HL-60 (cell line): ENCODE measurements at regions not wholly inside any gene's neighbourhood (a gene's known extent, or its start where the extent isn't known, plus 50 kb on each side); places are given as distances from the start of the nearest gene placed in this dataset.
"Not testable (repeated sequence)": the region's sequence is repeated elsewhere in the genome, so short reads cannot be mapped to it uniquely, and the experiment has no call there.

Source experiments
- DNase-seq, 2 experiments: peaks; one replicate each; pipeline ENCODE4 v3.0.0-alpha.2; 2010 to 2020; ENCODE audit warnings: low read depth in 1 of 2, low spot score in 1 of 2
- H3K27ac ChIP-seq: fragments of 250-450 bp; sonication (Bioruptor Pico); replicated peaks from 2 replicates; pipeline ENCODE4 v1.5.1; 2020; ENCODE audit warnings: mild to moderate bottlenecking, moderate library complexity
- H3K27me3 ChIP-seq: fragments of 250-450 bp; sonication (Bioruptor Pico); 2 replicates; pipeline ENCODE4 v1.5.1; 2021; ENCODE audit warnings: mild to moderate bottlenecking, moderate library complexity; ENCODE audit not compliant: insufficient read depth, poor library complexity, severe bottlenecking
- H3K4me3 ChIP-seq: replicated peaks from 2 replicates; pipeline ENCODE4 v1.5.1; 2011; ENCODE audit warnings: mild to moderate bottlenecking, control low read depth, low read length; ENCODE audit not compliant: insufficient read depth
- GABPA ChIP-seq: IDR thresholded peaks from 2 replicates; pipeline ENCODE4 v1.6.1; 2012; ENCODE audit warnings: low read depth
- POLR2AphosphoS5 ChIP-seq: IDR thresholded peaks from 2 replicates; pipeline ENCODE4 v1.6.1; 2012; ENCODE audit warnings: low read depth
- SPI1 ChIP-seq: IDR thresholded peaks from 2 replicates; pipeline ENCODE4 v1.6.1; 2012; ENCODE audit warnings: low read depth, mild to moderate bottlenecking, borderline replicate concordance
- TF ChIP-seq, protein P1 (sequence below): IDR thresholded peaks from one replicate; pipeline ENCODE4 v1.5.1; 2011; ENCODE audit warnings: low read length, control low read depth, inconsistent platforms; ENCODE audit not compliant: insufficient read depth
- TF ChIP-seq, protein P2 (sequence below): IDR thresholded peaks from 2 replicates; pipeline ENCODE4 v1.6.1; 2012; ENCODE audit warnings: low read depth; ENCODE audit not compliant: insufficient replicate concordance

DNA sequence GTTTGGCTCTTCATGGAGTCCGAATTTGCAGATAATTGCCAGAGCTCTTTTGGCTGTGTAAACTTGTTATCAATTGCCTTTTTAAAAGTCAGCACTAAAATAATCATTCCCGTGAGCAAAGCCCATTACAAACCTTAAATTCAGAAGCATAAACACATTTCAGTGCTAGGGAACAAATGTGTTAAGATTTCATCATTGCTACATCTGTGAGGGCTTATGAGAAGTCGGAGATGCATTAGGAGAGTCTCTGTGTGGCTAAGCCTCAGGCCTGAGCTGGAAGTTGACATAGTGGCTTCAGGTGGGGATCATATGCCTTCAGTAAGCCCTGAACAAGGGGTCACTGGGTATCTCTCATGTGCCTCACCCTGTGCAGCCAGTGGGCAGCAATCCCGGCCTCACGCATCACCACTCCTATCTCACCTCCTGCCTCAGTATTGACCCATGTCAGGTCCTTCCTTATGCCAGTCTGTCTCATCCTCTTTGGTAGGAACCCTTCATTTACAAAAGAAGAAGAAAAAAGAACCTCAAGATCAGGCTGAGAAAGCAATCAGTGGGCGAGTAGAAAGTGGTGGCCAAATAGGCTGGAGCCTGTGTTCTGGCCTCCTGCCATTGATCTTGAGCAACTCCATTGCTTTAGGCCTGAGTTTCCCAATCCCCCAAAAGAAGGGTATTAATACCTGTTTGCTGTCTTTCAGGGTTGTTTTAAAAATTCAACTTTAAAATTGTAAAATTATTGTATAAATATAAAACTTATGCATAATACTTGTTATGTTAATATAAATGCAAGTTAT, 233.5 kb downstream of the IL20RB start:
- TF ChIP-seq GABPA, result no peak
- TF ChIP-seq, protein P1, sequence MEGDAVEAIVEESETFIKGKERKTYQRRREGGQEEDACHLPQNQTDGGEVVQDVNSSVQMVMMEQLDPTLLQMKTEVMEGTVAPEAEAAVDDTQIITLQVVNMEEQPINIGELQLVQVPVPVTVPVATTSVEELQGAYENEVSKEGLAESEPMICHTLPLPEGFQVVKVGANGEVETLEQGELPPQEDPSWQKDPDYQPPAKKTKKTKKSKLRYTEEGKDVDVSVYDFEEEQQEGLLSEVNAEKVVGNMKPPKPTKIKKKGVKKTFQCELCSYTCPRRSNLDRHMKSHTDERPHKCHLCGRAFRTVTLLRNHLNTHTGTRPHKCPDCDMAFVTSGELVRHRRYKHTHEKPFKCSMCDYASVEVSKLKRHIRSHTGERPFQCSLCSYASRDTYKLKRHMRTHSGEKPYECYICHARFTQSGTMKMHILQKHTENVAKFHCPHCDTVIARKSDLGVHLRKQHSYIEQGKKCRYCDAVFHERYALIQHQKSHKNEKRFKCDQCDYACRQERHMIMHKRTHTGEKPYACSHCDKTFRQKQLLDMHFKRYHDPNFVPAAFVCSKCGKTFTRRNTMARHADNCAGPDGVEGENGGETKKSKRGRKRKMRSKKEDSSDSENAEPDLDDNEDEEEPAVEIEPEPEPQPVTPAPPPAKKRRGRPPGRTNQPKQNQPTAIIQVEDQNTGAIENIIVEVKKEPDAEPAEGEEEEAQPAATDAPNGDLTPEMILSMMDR, result no peak
- TF ChIP-seq, protein P2, sequence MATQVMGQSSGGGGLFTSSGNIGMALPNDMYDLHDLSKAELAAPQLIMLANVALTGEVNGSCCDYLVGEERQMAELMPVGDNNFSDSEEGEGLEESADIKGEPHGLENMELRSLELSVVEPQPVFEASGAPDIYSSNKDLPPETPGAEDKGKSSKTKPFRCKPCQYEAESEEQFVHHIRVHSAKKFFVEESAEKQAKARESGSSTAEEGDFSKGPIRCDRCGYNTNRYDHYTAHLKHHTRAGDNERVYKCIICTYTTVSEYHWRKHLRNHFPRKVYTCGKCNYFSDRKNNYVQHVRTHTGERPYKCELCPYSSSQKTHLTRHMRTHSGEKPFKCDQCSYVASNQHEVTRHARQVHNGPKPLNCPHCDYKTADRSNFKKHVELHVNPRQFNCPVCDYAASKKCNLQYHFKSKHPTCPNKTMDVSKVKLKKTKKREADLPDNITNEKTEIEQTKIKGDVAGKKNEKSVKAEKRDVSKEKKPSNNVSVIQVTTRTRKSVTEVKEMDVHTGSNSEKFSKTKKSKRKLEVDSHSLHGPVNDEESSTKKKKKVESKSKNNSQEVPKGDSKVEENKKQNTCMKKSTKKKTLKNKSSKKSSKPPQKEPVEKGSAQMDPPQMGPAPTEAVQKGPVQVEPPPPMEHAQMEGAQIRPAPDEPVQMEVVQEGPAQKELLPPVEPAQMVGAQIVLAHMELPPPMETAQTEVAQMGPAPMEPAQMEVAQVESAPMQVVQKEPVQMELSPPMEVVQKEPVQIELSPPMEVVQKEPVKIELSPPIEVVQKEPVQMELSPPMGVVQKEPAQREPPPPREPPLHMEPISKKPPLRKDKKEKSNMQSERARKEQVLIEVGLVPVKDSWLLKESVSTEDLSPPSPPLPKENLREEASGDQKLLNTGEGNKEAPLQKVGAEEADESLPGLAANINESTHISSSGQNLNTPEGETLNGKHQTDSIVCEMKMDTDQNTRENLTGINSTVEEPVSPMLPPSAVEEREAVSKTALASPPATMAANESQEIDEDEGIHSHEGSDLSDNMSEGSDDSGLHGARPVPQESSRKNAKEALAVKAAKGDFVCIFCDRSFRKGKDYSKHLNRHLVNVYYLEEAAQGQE, result no peak

DNA sequence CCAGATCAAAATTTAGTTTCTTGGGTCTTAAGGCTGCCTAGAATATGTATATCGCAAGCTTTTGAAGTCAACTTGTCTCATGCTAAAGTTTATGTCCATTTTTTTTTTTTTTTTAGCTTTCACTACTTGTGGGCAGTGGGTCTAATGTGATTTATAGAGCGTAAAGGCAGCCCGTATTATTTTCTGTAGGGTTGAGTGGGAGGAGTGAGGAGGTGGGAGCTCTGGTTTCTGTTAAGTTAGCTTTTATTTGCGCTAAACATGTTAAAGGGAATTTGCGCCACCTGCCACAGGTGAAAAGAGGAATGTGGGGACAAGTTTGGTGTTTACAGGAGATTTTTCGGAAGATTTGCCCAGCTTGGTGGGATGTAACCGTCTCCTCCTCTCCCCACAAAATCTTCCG, 234.2 kb downstream of the IL20RB start:
- no peak overlapping the region for H3K27ac ChIP-seq

More for the DNA sequence above, 233.5 kb downstream of the IL20RB start:
- H3K27me3 ChIP-seq, result no peaks in the 10 kb centered on the region
- H3K4me3 ChIP-seq, result no peak overlapping the region
- H3K27ac ChIP-seq, result no peak overlapping the region
- DNase-seq, result no peak

DNA sequence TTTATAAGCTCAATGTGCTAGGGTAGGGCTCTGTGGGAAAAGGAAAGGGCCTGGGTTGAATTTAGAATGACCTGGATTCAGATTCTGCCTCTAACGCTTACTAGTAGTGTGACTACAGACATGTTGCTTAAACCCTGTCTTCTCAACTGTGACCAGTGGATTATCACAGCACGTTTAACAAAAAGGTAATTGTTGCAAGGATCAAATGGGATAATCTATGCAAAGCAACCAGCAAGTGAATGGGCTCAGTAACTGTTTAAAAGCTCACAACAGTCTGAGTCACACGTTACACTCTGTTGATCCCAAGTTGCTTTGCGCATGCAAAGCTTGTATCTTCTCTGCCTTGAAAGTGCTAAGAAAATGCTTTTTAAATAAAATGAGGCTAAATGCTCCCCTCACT, 236.5 kb downstream of the IL20RB start:
- H3K27me3 ChIP-seq, result no peaks in the 10 kb centered on the region
- H3K4me3 ChIP-seq, result no peak overlapping the region
- TF ChIP-seq GABPA (no peak), POLR2AphosphoS5 (no peak), SPI1 (no peak)
- TF ChIP-seq, protein P1, result no peak
- TF ChIP-seq, protein P2, result no peak
- H3K27ac ChIP-seq, result no peak overlapping the region
- no peak for DNase-seq

More for the DNA sequence above, 234.2 kb downstream of the IL20RB start:
- TF ChIP-seq GABPA, result no peak
- TF ChIP-seq, protein P2, result no peak
- TF ChIP-seq POLR2AphosphoS5, result no peak
- TF ChIP-seq, protein P1, result no peak
- no peak for TF ChIP-seq SPI1
- H3K4me3 ChIP-seq, result no peak overlapping the region
- H3K27me3 ChIP-seq, result no peaks in the 10 kb centered on the region
- no peak for DNase-seq

DNA sequence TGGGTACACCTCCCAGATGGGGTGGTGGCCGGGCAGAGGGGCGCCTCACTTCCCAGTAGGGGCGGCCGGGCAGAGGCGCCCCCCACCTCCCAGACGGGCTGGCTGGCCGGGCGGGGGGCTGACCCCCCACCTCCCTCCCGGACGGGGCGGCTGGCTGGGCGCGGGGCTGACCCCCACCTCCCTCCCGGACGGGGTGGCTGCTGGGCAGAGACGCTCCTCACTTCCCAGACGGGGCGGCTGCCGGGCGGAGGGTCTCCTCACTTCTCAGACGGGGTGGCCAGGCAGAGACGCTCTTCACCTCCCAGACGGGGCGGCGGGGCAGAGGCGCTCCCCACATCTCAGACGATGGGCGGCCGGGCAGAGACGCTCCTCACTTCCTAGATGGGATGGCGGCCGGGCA, 240.6 kb downstream of the IL20RB start:
- not testable (repeated sequence) for DNase-seq, H3K27ac ChIP-seq, H3K4me3 ChIP-seq, H3K27me3 ChIP-seq
